ENCODE measurements at regions not wholly inside any gene's neighbourhood (a gene's known extent, or its start where the extent isn't known, plus 50 kb on each side); places are given as distances from the start of the nearest gene placed in this dataset.

- TF ChIP-seq CSDC2 (CRISPR knock-in tag; IDR thresholded peaks at IDR 0.05) (no peak), TSHZ2 (CRISPR knock-in tag; IDR thresholded peaks at IDR 0.05) (no peak), ISL1 (CRISPR knock-in tag; IDR thresholded peaks at IDR 0.05) (no peak), POU6F1 (CRISPR knock-in tag; IDR thresholded peaks at IDR 0.05; ENCODE audit: borderline replicate concordance, low read depth) (no peak), ZNF70 (CRISPR knock-in tag; IDR thresholded peaks at IDR 0.05) (no peak), ZNF565 (CRISPR knock-in tag; conservative IDR thresholded peaks at IDR 0.05; ENCODE audit: low read depth) (no peak), ZFP3 (CRISPR knock-in tag; IDR thresholded peaks at IDR 0.05) (no peak), CREB5 (CRISPR knock-in tag; IDR thresholded peaks at IDR 0.05; ENCODE audit: low read depth) (no peak), OSR1 (CRISPR knock-in tag; IDR thresholded peaks at IDR 0.05) (no peak), BACH2 (CRISPR knock-in tag; IDR thresholded peaks at IDR 0.05; ENCODE audit: borderline replicate concordance) (no peak), TOX (CRISPR knock-in tag; IDR thresholded peaks at IDR 0.05; ENCODE audit: borderline replicate concordance) (no peak)
- ATAC-seq: no peak
These were observed 185.2 kb downstream of the ADAM29 start for GRCh38 chr4:175103403-175103802.

GRCh38 chr4:175106301-175106700, 188.1 kb downstream of the ADAM29 start:
- ATAC-seq: no peak
- TF ChIP-seq ISL1 (CRISPR knock-in tag; IDR thresholded peaks at IDR 0.05): no peak
- no peak for TF ChIP-seq PATZ1 (CRISPR knock-in tag; IDR thresholded peaks at IDR 0.05; ENCODE audit: borderline replicate concordance)
- no peak for TF ChIP-seq PPARA (CRISPR knock-in tag; IDR thresholded peaks at IDR 0.05; ENCODE audit: borderline replicate concordance)
- no peak for TF ChIP-seq ZNF8 (CRISPR knock-in tag; IDR thresholded peaks at IDR 0.05)
- no peak for TF ChIP-seq ZFP3 (CRISPR knock-in tag; IDR thresholded peaks at IDR 0.05)
- TF ChIP-seq RARB (CRISPR knock-in tag; IDR thresholded peaks at IDR 0.05): no peak
- TF ChIP-seq ZNF70 (CRISPR knock-in tag; IDR thresholded peaks at IDR 0.05): no peak
- no peak for TF ChIP-seq SNAI2 (CRISPR knock-in tag; IDR thresholded peaks at IDR 0.05)

GRCh38 chr4:175109933-175110332, 191.8 kb downstream of the ADAM29 start:
- TF ChIP-seq ISL1 (CRISPR knock-in tag; IDR thresholded peaks at IDR 0.05) (no peak), TCF4 (CRISPR knock-in tag; IDR thresholded peaks at IDR 0.05; ENCODE audit: borderline replicate concordance) (no peak), ZNF565 (CRISPR knock-in tag; conservative IDR thresholded peaks at IDR 0.05; ENCODE audit: low read depth) (no peak), BACH2 (CRISPR knock-in tag; IDR thresholded peaks at IDR 0.05; ENCODE audit: borderline replicate concordance) (no peak)
- ATAC-seq: no peak

GRCh38 chr4:175125410-175126068, 207.4 kb downstream of the ADAM29 start:
- TF ChIP-seq ISL1 (CRISPR knock-in tag; IDR thresholded peaks at IDR 0.05) (no peak), ESRRG (CRISPR knock-in tag; IDR thresholded peaks at IDR 0.05) (no peak), ZNF70 (CRISPR knock-in tag; IDR thresholded peaks at IDR 0.05) (no peak), TSHZ2 (CRISPR knock-in tag; IDR thresholded peaks at IDR 0.05) (no peak), RARB (CRISPR knock-in tag; IDR thresholded peaks at IDR 0.05) (no peak), PPARA (CRISPR knock-in tag; IDR thresholded peaks at IDR 0.05; ENCODE audit: borderline replicate concordance) (no peak), CSRNP3 (CRISPR knock-in tag; IDR thresholded peaks at IDR 0.05) (no peak), ZNF8 (CRISPR knock-in tag; IDR thresholded peaks at IDR 0.05) (no peak), ZNF565 (CRISPR knock-in tag; conservative IDR thresholded peaks at IDR 0.05; ENCODE audit: low read depth) (no peak), CREB5 (CRISPR knock-in tag; IDR thresholded peaks at IDR 0.05; ENCODE audit: low read depth) (no peak), OSR1 (CRISPR knock-in tag; IDR thresholded peaks at IDR 0.05) (no peak), ZFP30 (CRISPR knock-in tag; IDR thresholded peaks at IDR 0.05) (no peak)
- ATAC-seq: no peak
